CD8-positive, alpha-beta memory T cell (primary cell): ENCODE measurements at regions not wholly inside any gene's neighbourhood (a gene's known extent, or its start where the extent isn't known, plus 50 kb on each side); places are given as distances from the start of the nearest gene placed in this dataset.

Source experiments
- CTCF ChIA-PET: fragments of 350-600 bp; sonication (Branson Sonifier 250); formaldehyde crosslinking; loops from one replicate; lab custom pipeline; 2021; ENCODE audit warnings: antibody characterized with exemption; lab: Charles Lee
- POLR2A ChIA-PET: fragments of 350-600 bp; sonication (Branson Sonifier 250); formaldehyde crosslinking; loops from one replicate; lab custom pipeline; 2021; ENCODE audit warnings: antibody characterized with exemption; lab: Charles Lee
- DNase-seq, 5 donors: peaks; one replicate each; pipeline versions ENCODE4 v3.0.0 to v3.0.0-alpha.2; 2020 to 2022; ENCODE audit warnings: mixed read lengths in 1 of 5
- H3K27ac ChIP-seq: one replicate; pipeline ENCODE4 v1.7.0; 2013; ENCODE audit warnings: low read depth, mild to moderate bottlenecking, low read length, moderate library complexity
- H3K27me3 ChIP-seq: 2 replicates; pipeline ENCODE4 v1.7.0; 2013; ENCODE audit warnings: low read length, mild to moderate bottlenecking; ENCODE audit not compliant: insufficient read depth, poor library complexity, severe bottlenecking
- H3K36me3 ChIP-seq: 2 replicates; pipeline ENCODE4 v1.7.0; 2013; ENCODE audit warnings: mild to moderate bottlenecking, low read length, moderate library complexity; ENCODE audit not compliant: insufficient read depth
- H3K4me1 ChIP-seq: 2 replicates; pipeline ENCODE4 v1.7.0; 2013; ENCODE audit warnings: mild to moderate bottlenecking, low read length, moderate library complexity; ENCODE audit not compliant: insufficient read depth
- H3K4me3 ChIP-seq: 2 replicates; pipeline ENCODE4 v1.7.0; 2013; ENCODE audit warnings: mild to moderate bottlenecking, low read length
- H3K9me3 ChIP-seq: 2 replicates; pipeline ENCODE4 v1.7.0; 2013; ENCODE audit warnings: mild to moderate bottlenecking, low read length
- H3K27ac Mint-ChIP-seq, 8 donors: one replicate each; pipeline ENCODE4 v1.8.0; 2020 to 2021; ENCODE audit warnings: mixed read lengths in 8 of 8, mild to moderate bottlenecking in 6 of 8, inconsistent platforms in 3 of 8, moderate library complexity in 3 of 8
- H3K27me3 Mint-ChIP-seq, 2 donors: one replicate each; pipeline ENCODE4 v1.8.0; 2020 to 2021; ENCODE audit warnings: mixed read lengths in 2 of 2, mild to moderate bottlenecking in 1 of 2, moderate library complexity in 1 of 2
- H3K36me3 Mint-ChIP-seq, 3 donors: one replicate each; pipeline ENCODE4 v1.8.0; 2020 to 2021; ENCODE audit warnings: mixed read lengths in 3 of 3, inconsistent platforms in 1 of 3, mild to moderate bottlenecking in 1 of 3
- H3K4me1 Mint-ChIP-seq, 3 donors: one replicate each; pipeline ENCODE4 v1.8.0; 2020 to 2021; ENCODE audit warnings: mixed read lengths in 3 of 3, inconsistent platforms in 1 of 3, mild to moderate bottlenecking in 1 of 3
- H3K4me3 Mint-ChIP-seq, 7 donors: one replicate each; pipeline ENCODE4 v1.8.0; 2020 to 2021; ENCODE audit warnings: mixed read lengths in 7 of 7, mild to moderate bottlenecking in 6 of 7, moderate library complexity in 4 of 7, inconsistent platforms in 2 of 7
- H3K9me3 Mint-ChIP-seq, 5 donors: one replicate each; pipeline ENCODE4 v1.8.0; 2020 to 2022; ENCODE audit warnings: mixed read lengths in 5 of 5, mild to moderate bottlenecking in 3 of 5, moderate library complexity in 2 of 5, inconsistent platforms in 1 of 5

- H3K36me3 Mint-ChIP-seq, result no peaks in the 10 kb centered on the region
- peaks cover 2 to 11% (median 5%) of the 10 kb centered on the region in 5 donors for H3K9me3 Mint-ChIP-seq
- Histone ChIP-seq H3K27ac (no peak overlapping the region), H3K9me3 (no peaks in the 10 kb centered on the region), H3K27me3 (no peaks in the 10 kb centered on the region), H3K36me3 (no peaks in the 10 kb centered on the region), H3K4me3 (no peak overlapping the region), H3K4me1 (no peaks in the 10 kb centered on the region)
- H3K4me3 Mint-ChIP-seq, result no peak overlapping the region
- CTCF ChIA-PET, result no interaction called here
- H3K4me1 Mint-ChIP-seq, result no peaks in the 10 kb centered on the region
- POLR2A ChIA-PET, result no interaction called here
- no peak for DNase-seq
- no peak overlapping the region for H3K27ac Mint-ChIP-seq
- peaks cover 0 to 1% of the 10 kb centered on the region in 2 donors for H3K27me3 Mint-ChIP-seq
Measured at GRCh38 chr5:166860426-166860825, 1431.0 kb upstream of the WWC1 start.

DNA sequence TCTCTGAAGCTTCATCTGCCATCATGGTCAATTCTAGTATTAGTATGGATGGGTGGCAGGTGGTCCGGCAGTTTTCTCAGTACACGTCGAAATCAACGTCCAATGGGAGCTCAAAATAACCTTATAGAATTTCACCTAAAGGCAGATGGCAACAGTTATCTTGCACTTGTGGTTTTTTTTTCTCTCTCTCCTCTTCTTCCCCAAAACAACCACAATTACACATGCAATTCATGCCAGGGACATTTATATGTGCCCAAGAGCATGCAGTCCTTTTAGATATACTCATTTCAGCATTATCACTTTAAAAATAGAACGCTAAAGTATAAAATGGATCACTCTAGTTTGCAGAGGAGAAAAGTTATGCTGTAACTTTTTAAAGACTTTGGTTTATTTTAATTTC, 1428.9 kb upstream of the WWC1 start:
- ChIA-PET POLR2A (no interaction called here), CTCF (no interaction called here)
- Mint-ChIP-seq H3K36me3 (no peaks in the 10 kb centered on the region), H3K4me3 (no peak overlapping the region), H3K27ac (no peak overlapping the region), H3K4me1 (no peaks in the 10 kb centered on the region), H3K27me3 (peaks cover 0 to 1% of the 10 kb centered on the region in 2 donors), H3K9me3 (peaks cover 2 to 13% (median 5%) of the 10 kb centered on the region in 5 donors)
- no peak overlapping the region for H3K27ac ChIP-seq
- no peaks in the 10 kb centered on the region for H3K9me3 ChIP-seq
- no peak for DNase-seq
- H3K4me3 ChIP-seq, result no peak overlapping the region
- H3K27me3 ChIP-seq, result no peaks in the 10 kb centered on the region
- no peaks in the 10 kb centered on the region for H3K4me1 ChIP-seq
- no peaks in the 10 kb centered on the region for H3K36me3 ChIP-seq

GRCh38 chr5:166865206-166865605, 1426.2 kb upstream of the WWC1 start:
- DNase-seq, result no peak
- Mint-ChIP-seq H3K27me3 (no peaks in the 10 kb centered on the region), H3K4me3 (no peak overlapping the region), H3K27ac (no peak overlapping the region), H3K36me3 (peaks cover 0 to 2% (median 0%) of the 10 kb centered on the region in 3 donors), H3K9me3 (peaks cover 0 to 15% (median 5%) of the 10 kb centered on the region in 5 donors), H3K4me1 (no peaks in the 10 kb centered on the region)
- ChIA-PET CTCF (no interaction called here), POLR2A (no interaction called here)
- H3K9me3 ChIP-seq, result no peaks in the 10 kb centered on the region
- H3K4me3 ChIP-seq, result no peak overlapping the region
- H3K27me3 ChIP-seq, result no peaks in the 10 kb centered on the region
- no peaks in the 10 kb centered on the region for H3K4me1 ChIP-seq
- H3K36me3 ChIP-seq, result no peaks in the 10 kb centered on the region
- H3K27ac ChIP-seq, result no peak overlapping the region

GRCh38 chr5:166880456-166880855, 1411.0 kb upstream of the WWC1 start:
- no peak overlapping the region for H3K4me3 Mint-ChIP-seq
- no peaks in the 10 kb centered on the region for H3K36me3 Mint-ChIP-seq
- H3K9me3 Mint-ChIP-seq, result peaks cover 0 to 40% (median 7%) of the 10 kb centered on the region in 5 donors
- ChIA-PET POLR2A (no interaction called here), CTCF (no interaction called here)
- Histone ChIP-seq H3K4me1 (no peaks in the 10 kb centered on the region), H3K27me3 (no peaks in the 10 kb centered on the region), H3K27ac (no peak overlapping the region), H3K9me3 (no peaks in the 10 kb centered on the region), H3K4me3 (no peak overlapping the region), H3K36me3 (no peaks in the 10 kb centered on the region)
- H3K27me3 Mint-ChIP-seq, result no peaks in the 10 kb centered on the region
- H3K4me1 Mint-ChIP-seq, result no peaks in the 10 kb centered on the region
- DNase-seq, result no peak
- no peak overlapping the region for H3K27ac Mint-ChIP-seq

GRCh38 chr5:166881802-166882201, 1409.6 kb upstream of the WWC1 start:
- H3K27ac ChIP-seq, result no peak overlapping the region
- Mint-ChIP-seq H3K27ac (no peak overlapping the region), H3K4me3 (no peak overlapping the region), H3K36me3 (no peaks in the 10 kb centered on the region), H3K4me1 (no peaks in the 10 kb centered on the region), H3K27me3 (no peaks in the 10 kb centered on the region), H3K9me3 (peaks cover 0 to 36% (median 6%) of the 10 kb centered on the region in 5 donors)
- POLR2A ChIA-PET, result no interaction called here
- H3K27me3 ChIP-seq, result no peaks in the 10 kb centered on the region
- no peaks in the 10 kb centered on the region for H3K9me3 ChIP-seq
- no peaks in the 10 kb centered on the region for H3K36me3 ChIP-seq
- H3K4me3 ChIP-seq, result no peak overlapping the region
- CTCF ChIA-PET, result no interaction called here
- H3K4me1 ChIP-seq, result no peaks in the 10 kb centered on the region
- no peak for DNase-seq

GRCh38 chr5:166883016-166883415, 1408.4 kb upstream of the WWC1 start:
- H3K27ac Mint-ChIP-seq, result no peak overlapping the region
- no peaks in the 10 kb centered on the region for H3K9me3 ChIP-seq
- H3K4me3 ChIP-seq, result no peak overlapping the region
- H3K4me1 Mint-ChIP-seq, result no peaks in the 10 kb centered on the region
- no peaks in the 10 kb centered on the region for H3K36me3 Mint-ChIP-seq
- CTCF ChIA-PET, result no interaction called here
- no peaks in the 10 kb centered on the region for H3K27me3 ChIP-seq
- POLR2A ChIA-PET, result no interaction called here
- no peaks in the 10 kb centered on the region for H3K4me1 ChIP-seq
- DNase-seq, result no peak
- H3K4me3 Mint-ChIP-seq, result no peak overlapping the region
- H3K9me3 Mint-ChIP-seq, result peaks cover 0 to 36% (median 3%) of the 10 kb centered on the region in 5 donors
- H3K27ac ChIP-seq, result no peak overlapping the region
- no peaks in the 10 kb centered on the region for H3K27me3 Mint-ChIP-seq
- no peaks in the 10 kb centered on the region for H3K36me3 ChIP-seq

DNA sequence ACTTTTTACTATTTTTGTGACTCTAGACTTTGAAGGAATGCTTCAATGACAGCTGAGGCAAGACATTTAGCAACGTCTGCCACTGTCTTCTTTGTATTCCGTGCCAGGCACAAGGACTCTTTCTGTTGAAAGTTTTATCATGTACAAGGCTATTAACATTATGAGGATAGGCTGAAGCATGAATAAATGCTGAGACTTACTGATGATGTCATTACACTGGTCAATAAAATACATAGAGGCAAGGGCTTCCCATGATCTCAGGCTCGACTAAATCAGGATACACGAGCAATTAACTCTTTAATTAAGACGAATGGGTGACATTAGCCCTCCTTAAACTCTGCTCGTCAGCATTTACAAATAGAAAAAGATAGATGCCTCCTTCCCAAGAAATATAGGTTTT, 1393.3 kb upstream of the WWC1 start:
- Mint-ChIP-seq H3K27me3 (peaks cover 0 to 2% of the 10 kb centered on the region in 2 donors), H3K9me3 (peaks cover 3 to 21% (median 6%) of the 10 kb centered on the region in 5 donors), H3K36me3 (no peaks in the 10 kb centered on the region), H3K27ac (no peak overlapping the region), H3K4me3 (no peak overlapping the region), H3K4me1 (no peaks in the 10 kb centered on the region)
- POLR2A ChIA-PET, result no interaction called here
- no peak for DNase-seq
- Histone ChIP-seq H3K36me3 (no peaks in the 10 kb centered on the region), H3K27me3 (no peaks in the 10 kb centered on the region), H3K9me3 (no peaks in the 10 kb centered on the region), H3K4me3 (no peak overlapping the region), H3K4me1 (no peaks in the 10 kb centered on the region), H3K27ac (no peak overlapping the region)
- CTCF ChIA-PET, result no interaction called here

GRCh38 chr5:166899343-166899742, 1392.1 kb upstream of the WWC1 start:
- DNase-seq, result no peak
- H3K27ac Mint-ChIP-seq, result no peak overlapping the region
- POLR2A ChIA-PET, result no interaction called here
- H3K27me3 Mint-ChIP-seq, result peaks cover 0 to 2% of the 10 kb centered on the region in 2 donors
- no peak overlapping the region for H3K4me3 Mint-ChIP-seq
- Histone ChIP-seq H3K9me3 (no peaks in the 10 kb centered on the region), H3K27ac (no peak overlapping the region), H3K4me3 (no peak overlapping the region), H3K36me3 (no peaks in the 10 kb centered on the region), H3K27me3 (no peaks in the 10 kb centered on the region), H3K4me1 (no peaks in the 10 kb centered on the region)
- no peaks in the 10 kb centered on the region for H3K4me1 Mint-ChIP-seq
- CTCF ChIA-PET, result no interaction called here
- peaks cover 2 to 18% (median 8%) of the 10 kb centered on the region in 5 donors for H3K9me3 Mint-ChIP-seq
- no peaks in the 10 kb centered on the region for H3K36me3 Mint-ChIP-seq

GRCh38 chr5:166904571-166904970, 1386.9 kb upstream of the WWC1 start:
- H3K27me3 ChIP-seq, result no peaks in the 10 kb centered on the region
- H3K4me3 Mint-ChIP-seq, result no peak overlapping the region
- no peak overlapping the region for H3K27ac ChIP-seq
- no peaks in the 10 kb centered on the region for H3K36me3 Mint-ChIP-seq
- no peaks in the 10 kb centered on the region for H3K4me1 Mint-ChIP-seq
- no peaks in the 10 kb centered on the region for H3K36me3 ChIP-seq
- POLR2A ChIA-PET, result no interaction called here
- peaks cover 0 to 2% of the 10 kb centered on the region in 2 donors for H3K27me3 Mint-ChIP-seq
- H3K9me3 ChIP-seq, result no peaks in the 10 kb centered on the region
- no peaks in the 10 kb centered on the region for H3K4me1 ChIP-seq
- H3K9me3 Mint-ChIP-seq, result peaks cover 2 to 19% (median 6%) of the 10 kb centered on the region in 5 donors
- no peak overlapping the region for H3K27ac Mint-ChIP-seq
- no peak for DNase-seq
- H3K4me3 ChIP-seq, result no peak overlapping the region
- CTCF ChIA-PET, result no interaction called here
